GM23338 (cell line): ENCODE measurements at regions not wholly inside any gene's neighbourhood (a gene's known extent, or its start where the extent isn't known, plus 50 kb on each side); places are given as distances from the start of the nearest gene placed in this dataset.

Source experiments
- ATAC-seq: fragments of 200-7000 bp; cut with Tn5 transposase; 3 replicates; pipeline ENCODE4 v1.9.1; 2020
- DNase-seq: peaks from one replicate; pipeline ENCODE4 v3.0.0-alpha.2; 2015; ENCODE audit warnings: low spot score
- H2AFZ ChIP-seq: fragments of 200-600 bp; sonication (generic); 2 replicates; pipeline ENCODE4 v1.8.0; 2016; ENCODE audit warnings: antibody characterized with exemption, mild to moderate bottlenecking, moderate library complexity
- H3F3A ChIP-seq: fragments of 200-600 bp; sonication (generic); replicated peaks from 2 replicates; pipeline ENCODE4 v1.8.0; 2017; ENCODE audit warnings: antibody characterized with exemption, mixed run types, low read depth
- H3K27ac ChIP-seq: fragments of 200-600 bp; sonication (generic); 2 replicates; pipeline ENCODE4 v1.6.1; 2016; ENCODE audit warnings: low read depth
- H3K27me3 ChIP-seq: fragments of 200-600 bp; sonication (generic); 2 replicates; pipeline ENCODE4 v1.8.0; 2016; ENCODE audit warnings: mild to moderate bottlenecking, mixed run types, moderate library complexity; ENCODE audit not compliant: insufficient read depth
- H3K36me3 ChIP-seq: fragments of 200-600 bp; sonication (generic); 2 replicates; pipeline ENCODE4 v1.8.0; 2016; ENCODE audit warnings: mild to moderate bottlenecking; ENCODE audit not compliant: insufficient read depth
- H3K4me1 ChIP-seq: fragments of 200-600 bp; sonication (generic); 2 replicates; pipeline ENCODE4 v1.8.0; 2016; ENCODE audit warnings: mild to moderate bottlenecking, moderate library complexity; ENCODE audit not compliant: insufficient read depth
- H3K4me2 ChIP-seq: fragments of 200-600 bp; sonication (generic); 2 replicates; pipeline ENCODE4 v1.7.1; 2017; ENCODE audit warnings: mixed run types
- H3K4me3 ChIP-seq: fragments of 200-600 bp; sonication (generic); 2 replicates; pipeline ENCODE4 v1.6.1; 2016; ENCODE audit warnings: mixed run types
- H3K79me2 ChIP-seq: fragments of 200-600 bp; sonication (generic); replicated peaks from 2 replicates; pipeline ENCODE4 v1.8.0; 2017; ENCODE audit warnings: mild to moderate bottlenecking; ENCODE audit not compliant: insufficient read depth
- H3K9me2 ChIP-seq: fragments of 200-600 bp; sonication (generic); 2 replicates; pipeline ENCODE4 v1.8.0; 2017; ENCODE audit not compliant: insufficient read depth
- H4K20me1 ChIP-seq: fragments of 200-600 bp; sonication (generic); replicated peaks from 2 replicates; pipeline ENCODE4 v1.8.0; 2017; ENCODE audit warnings: mild to moderate bottlenecking; ENCODE audit not compliant: insufficient read depth
- H3K27ac Mint-ChIP-seq: 2 replicates; pipeline ENCODE4 v1.8.0; 2020; ENCODE audit warnings: inconsistent platforms, mild to moderate bottlenecking, moderate library complexity, mixed read lengths
- H3K27me3 Mint-ChIP-seq: 3 replicates; pipeline ENCODE4 v1.8.0; 2022; ENCODE audit warnings: low read depth, mild to moderate bottlenecking, moderate library complexity, mixed read lengths, inconsistent platforms; ENCODE audit not compliant: insufficient read depth, poor library complexity
- H3K36me3 Mint-ChIP-seq: 3 replicates; pipeline ENCODE4 v1.8.0; 2021; ENCODE audit warnings: low read depth, mild to moderate bottlenecking, inconsistent platforms, moderate library complexity, mixed read lengths
- H3K4me1 Mint-ChIP-seq: 3 replicates; pipeline ENCODE4 v1.8.0; 2020; ENCODE audit warnings: mild to moderate bottlenecking, inconsistent platforms, mixed read lengths
- H3K4me3 Mint-ChIP-seq: 3 replicates; pipeline ENCODE4 v1.8.0; 2021; ENCODE audit warnings: moderate library complexity, mild to moderate bottlenecking, inconsistent platforms, mixed read lengths
- H3K9me3 Mint-ChIP-seq: 3 replicates; pipeline ENCODE4 v1.8.0; 2020; ENCODE audit warnings: moderate library complexity, mild to moderate bottlenecking, inconsistent platforms, mixed read lengths
- CREB1 ChIP-seq: fragments of 250-450 bp; sonication (Bioruptor Pico); IDR thresholded peaks from 2 replicates; pipeline ENCODE4 v1.5.0; 2020; ENCODE audit warnings: low read depth, mild to moderate bottlenecking, moderate library complexity
- CTCF ChIP-seq, 2 experiments: fragments of 200-600 bp in 1 of 2; sonication (generic) in 1 of 2; conservative IDR thresholded peaks; 2 replicates each; pipeline versions ENCODE4 v1.5.1 to v1.6.1; 2016 to 2017; ENCODE audit warnings: antibody characterized with exemption in 2 of 2, low read depth in 2 of 2, mild to moderate bottlenecking in 2 of 2, moderate library complexity in 1 of 2
- ETS1 ChIP-seq: IDR thresholded peaks from 2 replicates; pipeline ENCODE4 v1.6.1; 2016; ENCODE audit warnings: antibody characterized with exemption
- JUNB ChIP-seq: IDR thresholded peaks from one replicate; pipeline ENCODE4 v1.6.1; 2016; ENCODE audit warnings: antibody characterized with exemption; ENCODE audit not compliant: unreplicated experiment
- NANOG ChIP-seq: IDR thresholded peaks from 2 replicates; pipeline ENCODE4 v1.6.1; 2016; ENCODE audit warnings: antibody characterized with exemption, borderline replicate concordance
- REST ChIP-seq: IDR thresholded peaks from one replicate; pipeline ENCODE4 v1.6.1; 2018; ENCODE audit warnings: antibody characterized with exemption; ENCODE audit not compliant: unreplicated experiment
- STAT1 ChIP-seq: IDR thresholded peaks from one replicate; pipeline ENCODE4 v1.6.1; 2016; ENCODE audit warnings: antibody characterized with exemption; ENCODE audit not compliant: unreplicated experiment
- ZNF114 ChIP-seq: fragments of 250-450 bp; sonication (Bioruptor Pico); IDR thresholded peaks from 2 replicates; pipeline ENCODE4 v1.5.0; 2020; ENCODE audit warnings: mild to moderate bottlenecking, moderate library complexity
- ZNF331 ChIP-seq: fragments of 250-450 bp; sonication (Bioruptor Pico); IDR thresholded peaks from 2 replicates; pipeline ENCODE4 v1.5.0; 2020; ENCODE audit warnings: low read depth, mild to moderate bottlenecking, moderate library complexity

GRCh38 chr1:29827801-29828525 is 591.6 kb downstream of the PTPRU start:
- no peaks in the 10 kb centered on the region for H3K36me3 Mint-ChIP-seq
- no peak for DNase-seq
- no peak for TF ChIP-seq JUNB
- TF ChIP-seq ETS1: no peak
- TF ChIP-seq CTCF (conservative IDR thresholded peaks at IDR 0.05; ENCODE audit: low read depth in 2 of 2): no peak
- no peak for TF ChIP-seq REST
- no peak for TF ChIP-seq NANOG
- TF ChIP-seq ZNF331 (CRISPR knock-in tag): no peak
- no peak for TF ChIP-seq CREB1 (CRISPR knock-in tag)
- TF ChIP-seq ZNF114 (CRISPR knock-in tag): no peak
- no peak for TF ChIP-seq STAT1

More at GRCh38 chr1:29827801-29828525, 591.6 kb downstream of the PTPRU start:
- Histone ChIP-seq H3K79me2 (no peaks in the 10 kb centered on the region), H4K20me1 (no peaks in the 10 kb centered on the region), H2AFZ (no peak overlapping the region), H3K4me1 (no peaks in the 10 kb centered on the region), H3K27me3 (no peaks in the 10 kb centered on the region), H3K4me2 (no peak overlapping the region), H3F3A (0 out of 2 replicates have a peak, but pooled peaks cover 3% of the 10 kb centered on the region), H3K36me3 (no peaks in the 10 kb centered on the region), H3K4me3 (no peak overlapping the region), H3K9me2 (no peaks in the 10 kb centered on the region), H3K27ac (no peak overlapping the region)
- no peak for ATAC-seq
- Mint-ChIP-seq H3K9me3 (no peaks in the 10 kb centered on the region), H3K4me3 (no peak overlapping the region), H3K4me1 (no peaks in the 10 kb centered on the region), H3K27me3 (peaks cover 3% of the 10 kb centered on the region), H3K27ac (no peak overlapping the region)
